SK-N-SH (cell line): ENCODE measurements at regions not wholly inside any gene's neighbourhood (a gene's known extent, or its start where the extent isn't known, plus 50 kb on each side); places are given as distances from the start of the nearest gene placed in this dataset.

Experiments used
- CTCF ChIA-PET: fragments of 300-600, 350-600 bp; formaldehyde crosslinking; extraction: SDS; loops from one replicate; lab custom pipeline; 2021; lab: Yijun Ruan, JAX
- POLR2A ChIA-PET: fragments of 350-600 bp; sonication (Branson Sonifier 250); formaldehyde crosslinking; extraction: SDS; loops from one replicate; lab custom pipeline; 2020; ENCODE audit warnings: antibody characterized with exemption, inconsistent platforms; lab: Yijun Ruan, JAX
- DNase-seq: peaks from one replicate; pipeline ENCODE4 v3.0.0; 2012
- H2AFZ ChIP-seq: fragments of 200-600 bp; sonication (generic); 2 replicates; pipeline ENCODE4 v1.8.1; 2016; ENCODE audit warnings: antibody characterized with exemption, mild to moderate bottlenecking, low read depth
- H3F3A ChIP-seq: fragments of 200-600 bp; sonication (generic); replicated peaks from 2 replicates; pipeline ENCODE3; 2016; ENCODE audit warnings: antibody characterized with exemption, mild to moderate bottlenecking; ENCODE audit not compliant: insufficient read depth
- H3K27ac ChIP-seq, 2 experiments: fragments of 200-500 bp in 1 of 2; fragments of 200-600 bp in 1 of 2; sonication (Bioruptor generic) in 1 of 2; sonication (generic), shearing (Covaris generic) in 1 of 2; 2 replicates each; pipeline versions ENCODE4 v1.5.1 to v1.6.1; 2014 to 2016; ENCODE audit warnings: low read depth in 2 of 2, inconsistent platforms in 1 of 2, low read length in 1 of 2, mild to moderate bottlenecking in 1 of 2, mixed read lengths in 1 of 2
- H3K27me3 ChIP-seq: fragments of 200-600 bp; sonication (generic), shearing (Covaris generic); 2 replicates; pipeline ENCODE4 v1.6.1; 2016; ENCODE audit warnings: mixed run types; ENCODE audit not compliant: insufficient read depth
- H3K36me3 ChIP-seq, 2 experiments: fragments of 200-500 bp in 1 of 2; fragments of 200-600 bp in 1 of 2; sonication (Bioruptor generic) in 1 of 2; sonication (generic) in 1 of 2; replicated peaks in 1 of 2; 2 replicates each; pipeline versions ENCODE3 to v1.5.1; 2014 to 2016; ENCODE audit warnings: low read length in 1 of 2, mild to moderate bottlenecking in 1 of 2; ENCODE audit not compliant: insufficient read depth in 2 of 2, control insufficient read depth in 1 of 2
- H3K4me1 ChIP-seq, 2 experiments: fragments of 200-500 bp in 1 of 2; fragments of 200-600 bp in 1 of 2; sonication (Bioruptor generic) in 1 of 2; sonication (generic), shearing (Covaris generic) in 1 of 2; 2 replicates each; pipeline versions ENCODE4 v1.5.1 to v1.6.1; 2014 to 2016; ENCODE audit warnings: low read depth in 1 of 2, low read length in 1 of 2, mixed run types in 1 of 2; ENCODE audit not compliant: insufficient read depth in 2 of 2, control insufficient read depth in 1 of 2
- H3K4me2 ChIP-seq: fragments of 200-600 bp; sonication (generic), shearing (Covaris generic); 2 replicates; pipeline ENCODE4 v1.6.1; 2017; ENCODE audit warnings: mixed run types
- H3K4me3 ChIP-seq, 2 experiments: fragments of 200-500 bp in 1 of 2; fragments of 200-600 bp in 1 of 2; sonication (Bioruptor generic) in 1 of 2; sonication (generic), shearing (Covaris generic) in 1 of 2; 2 replicates each; pipeline versions ENCODE4 v1.5.1 to v1.8.1; 2014 to 2016; ENCODE audit warnings: low read depth in 2 of 2, inconsistent platforms in 1 of 2, low read length in 1 of 2, mild to moderate bottlenecking in 1 of 2, mixed read lengths in 1 of 2, moderate library complexity in 1 of 2
- H3K79me2 ChIP-seq: fragments of 200-600 bp; sonication (generic); 2 replicates; pipeline ENCODE4 v1.8.1; 2017; ENCODE audit warnings: mild to moderate bottlenecking; ENCODE audit not compliant: insufficient read depth
- H3K9ac ChIP-seq: fragments of 200-600 bp; sonication (generic); 2 replicates; pipeline ENCODE4 v1.6.1; 2017; ENCODE audit warnings: mixed run types
- H3K9me2 ChIP-seq: fragments of 200-600 bp; sonication (generic); 2 replicates; pipeline ENCODE4 v1.6.1; 2017; ENCODE audit warnings: mixed run types
- H3K9me3 ChIP-seq: fragments of 200-600 bp; sonication (generic); 2 replicates; pipeline ENCODE4 v1.6.1; 2017; ENCODE audit warnings: mixed run types, mild to moderate bottlenecking, moderate library complexity
- H4K20me1 ChIP-seq: fragments of 200-600 bp; sonication (generic); 2 replicates; pipeline ENCODE4 v1.6.1; 2017; ENCODE audit warnings: mild to moderate bottlenecking, mixed run types; ENCODE audit not compliant: insufficient read depth
- CHD2 ChIP-seq: fragments of 150-350 bp; IDR thresholded peaks from 2 replicates; pipeline ENCODE4 v1.6.1; 2018; ENCODE audit warnings: low read length; ENCODE audit not compliant: partially characterized antibody
- CTCF ChIP-seq: fragments of 200-600 bp; sonication (generic); IDR thresholded peaks from 2 replicates; pipeline ENCODE4 v1.6.1; 2017; ENCODE audit warnings: antibody characterized with exemption, mild to moderate bottlenecking, moderate library complexity
- EP300 ChIP-seq, 2 experiments: IDR thresholded peaks; 2 replicates each; pipeline versions ENCODE4 v1.4.0 to v1.6.1; 2012; ENCODE audit warnings: borderline replicate concordance in 1 of 2, low read depth in 1 of 2, low read length in 1 of 2
- FOXM1 ChIP-seq: IDR thresholded peaks from 2 replicates; pipeline ENCODE4 v1.4.0; 2012; ENCODE audit warnings: low read depth, mild to moderate bottlenecking
- MEF2A ChIP-seq: IDR thresholded peaks from 2 replicates; pipeline ENCODE4 v1.4.0; 2012; ENCODE audit warnings: low read depth, borderline replicate concordance
- NFIC ChIP-seq: IDR thresholded peaks from 2 replicates; pipeline ENCODE4 v1.4.0; 2012; ENCODE audit warnings: borderline replicate concordance
- TEAD4 ChIP-seq: IDR thresholded peaks from 2 replicates; pipeline ENCODE4 v1.4.0; 2012; ENCODE audit warnings: mild to moderate bottlenecking, borderline replicate concordance; ENCODE audit not compliant: insufficient read depth
- ZBTB33 ChIP-seq: IDR thresholded peaks from 2 replicates; pipeline ENCODE4 v1.4.0; 2012; ENCODE audit warnings: low read depth, borderline replicate concordance
- WGBS: methylation state at CpG from one replicate; pipeline ENCODE4 v1.1.6; 2017; ENCODE audit warnings: low lambda C conversion rate; 5-methylcytosine and 5-hydroxymethylcytosine counted together

GRCh38 chr6:145178391-145178790 lies 556.9 kb downstream of the EPM2A start:
- no peaks in the 10 kb centered on the region for H3F3A ChIP-seq
- CTCF ChIA-PET = interaction anchor here (0.6 kb wide), 1 partner anchor 34 kb away, joined by 3 read pairs; no protein-coding TSS in a partner anchor
- no peak overlapping the region for H3K27ac ChIP-seq
- no peak overlapping the region for H3K9ac ChIP-seq
- WGBS = 0% methylated on average over 2 of the region's 5 CpGs
- no peak for DNase-seq
- no peaks in the 10 kb centered on the region for H3K36me3 ChIP-seq
- no peak overlapping the region for H2AFZ ChIP-seq
- no peaks in the 10 kb centered on the region for H4K20me1 ChIP-seq
- no peaks in the 10 kb centered on the region for H3K27me3 ChIP-seq
- no peaks in the 10 kb centered on the region for H3K9me2 ChIP-seq
- no peaks in the 10 kb centered on the region for H3K79me2 ChIP-seq
- TF ChIP-seq EP300 (IDR thresholded peaks at IDR 0.05; ENCODE audit: borderline replicate concordance in 1 of 2, low read depth in 1 of 2, low read length in 1 of 2) (no peak), TEAD4 (no peak), NFIC (no peak), FOXM1 (no peak), MEF2A (no peak)
- no peak overlapping the region for H3K4me3 ChIP-seq
- POLR2A ChIA-PET = no interaction called here
- H3K4me2 ChIP-seq = no peak overlapping the region
- H3K9me3 ChIP-seq = no peaks in the 10 kb centered on the region
- no peaks in the 10 kb centered on the region for H3K4me1 ChIP-seq

- no peaks in the 10 kb centered on the region for H3K79me2 ChIP-seq
- no peak overlapping the region for H3K4me2 ChIP-seq
- POLR2A ChIA-PET = no interaction called here
- H3F3A ChIP-seq = no peaks in the 10 kb centered on the region
- H3K4me1 ChIP-seq = no peaks in the 10 kb centered on the region
- H3K4me3 ChIP-seq = no peak overlapping the region
- CTCF ChIA-PET = interaction anchor here (2.2 kb wide), 1 partner anchor 11 kb away, joined by 5 read pairs; no protein-coding TSS in a partner anchor
- no peaks in the 10 kb centered on the region for H3K9me3 ChIP-seq
- no peak for TF ChIP-seq CTCF
- no peak for TF ChIP-seq ZBTB33
- TF ChIP-seq MEF2A = no peak
- no peak for TF ChIP-seq CHD2
- H3K9ac ChIP-seq = no peak overlapping the region
- WGBS = 30% methylated on average over 2 of the region's 2 CpGs
- no peaks in the 10 kb centered on the region for H3K9me2 ChIP-seq
- H3K27me3 ChIP-seq = no peaks in the 10 kb centered on the region
- H2AFZ ChIP-seq = no peak overlapping the region
- H3K36me3 ChIP-seq = no peaks in the 10 kb centered on the region
- no peak overlapping the region for H3K27ac ChIP-seq
- DNase-seq = no peak
- no peaks in the 10 kb centered on the region for H4K20me1 ChIP-seq
These were observed 547.7 kb downstream of the EPM2A start for GRCh38 chr6:145187491-145188206.
